ENCODE measurements at regions not wholly inside any gene's neighbourhood (a gene's known extent, or its start where the extent isn't known, plus 50 kb on each side); places are given as distances from the start of the nearest gene placed in this dataset.
"Not testable (repeated sequence)": the region's sequence is repeated elsewhere in the genome, so short reads cannot be mapped to it uniquely, and the experiment has no call there.

DNA sequence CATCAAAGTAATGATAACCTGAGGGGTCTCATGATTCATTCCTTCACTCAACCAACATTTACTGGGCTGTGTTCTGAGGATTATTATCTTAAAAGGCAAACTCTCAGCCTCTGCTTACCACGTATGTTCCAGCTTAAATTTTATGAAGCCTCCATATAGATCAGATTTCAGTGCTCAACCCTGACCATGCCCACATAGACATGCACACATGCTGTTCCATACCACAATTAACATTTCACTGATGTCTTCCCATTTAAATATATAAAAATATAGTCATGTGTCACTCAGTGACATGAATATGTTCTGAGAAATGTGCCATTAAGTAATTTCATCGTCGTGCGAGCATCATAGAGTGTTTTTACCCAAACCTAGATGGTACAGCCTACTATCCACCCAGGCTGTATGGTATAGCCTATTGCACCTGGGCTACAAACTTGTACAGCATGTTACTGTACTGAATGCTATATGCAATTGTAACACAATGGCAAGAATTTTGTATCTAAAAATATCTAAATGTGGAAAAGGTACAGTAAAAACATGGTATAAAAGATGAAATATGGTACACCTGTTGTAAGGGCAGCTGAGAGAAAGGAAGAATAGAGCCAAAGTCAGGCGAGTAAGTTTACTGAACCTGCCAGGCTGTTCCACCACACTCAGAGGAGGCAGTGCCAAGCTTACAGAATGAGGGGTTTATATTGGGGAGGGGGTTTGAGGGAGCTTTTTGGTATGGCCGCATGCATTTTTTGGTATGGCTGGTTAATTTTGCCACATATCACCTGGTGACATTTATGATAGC, 134.7 kb upstream of the ETV3 start:
- Histone ChIP-seq H3K9me3 (ENCODE audit: control insufficient read depth, low read length) (no peaks in the 10 kb centered on the region), H3K27ac (ENCODE audit: insufficient read depth, low read depth, low read length, poor library complexity, severe bottlenecking) (no peak overlapping the region), H3K4me1 (ENCODE audit: control insufficient read depth, insufficient read depth, low read length) (peaks cover 4% of the 10 kb centered on the region), H3K36me3 (ENCODE audit: control insufficient read depth, insufficient read depth, low read length) (no peaks in the 10 kb centered on the region), H3K27me3 (ENCODE audit: control insufficient read depth, insufficient read depth, low read length, poor library complexity, severe bottlenecking) (no peaks in the 10 kb centered on the region), H3K4me3 (ENCODE audit: insufficient read depth, low read depth, low read length) (no peak overlapping the region)
- 76 to 81% methylated on average over 6 of the region's 6 CpGs for WGBS, 2 experiments

GRCh38 chr1:157272264-157272663, 134.1 kb upstream of the ETV3 start:
- Histone ChIP-seq H3K36me3 (ENCODE audit: control insufficient read depth, insufficient read depth, low read length) (no peaks in the 10 kb centered on the region), H3K27me3 (ENCODE audit: control insufficient read depth, insufficient read depth, low read length, poor library complexity, severe bottlenecking) (no peaks in the 10 kb centered on the region), H3K9me3 (ENCODE audit: control insufficient read depth, low read length) (no peaks in the 10 kb centered on the region)

GRCh38 chr1:157270705-157271274, 132.6 kb upstream of the ETV3 start:
- Histone ChIP-seq H3K27me3 (ENCODE audit: control insufficient read depth, insufficient read depth, low read length, poor library complexity, severe bottlenecking) (no peaks in the 10 kb centered on the region), H3K36me3 (ENCODE audit: control insufficient read depth, insufficient read depth, low read length) (no peaks in the 10 kb centered on the region), H3K27ac (ENCODE audit: insufficient read depth, low read depth, low read length, poor library complexity, severe bottlenecking) (no peak overlapping the region), H3K9me3 (ENCODE audit: control insufficient read depth, low read length) (no peaks in the 10 kb centered on the region), H3K4me3 (ENCODE audit: insufficient read depth, low read depth, low read length) (no peak overlapping the region), H3K4me1 (ENCODE audit: control insufficient read depth, insufficient read depth, low read length) (peaks cover 4% of the 10 kb centered on the region)
- 92 to 93% methylated on average over 4 of the region's 4 CpGs for WGBS, 2 experiments

More at GRCh38 chr1:157272264-157272663, 134.1 kb upstream of the ETV3 start:
- no peak overlapping the region for H3K27ac ChIP-seq (ENCODE audit: insufficient read depth, low read depth, low read length, poor library complexity, severe bottlenecking)
- H3K4me1 ChIP-seq (ENCODE audit: control insufficient read depth, insufficient read depth, low read length), result peaks cover 4% of the 10 kb centered on the region
- no peak overlapping the region for H3K4me3 ChIP-seq (ENCODE audit: insufficient read depth, low read depth, low read length)

GRCh38 chr1:157269656-157270375, 131.6 kb upstream of the ETV3 start:
- H3K9me3 ChIP-seq (ENCODE audit: control insufficient read depth, low read length), result no peaks in the 10 kb centered on the region
- no peaks in the 10 kb centered on the region for H3K36me3 ChIP-seq (ENCODE audit: control insufficient read depth, insufficient read depth, low read length)
- no peaks in the 10 kb centered on the region for H3K27me3 ChIP-seq (ENCODE audit: control insufficient read depth, insufficient read depth, low read length, poor library complexity, severe bottlenecking)
- H3K4me1 ChIP-seq (ENCODE audit: control insufficient read depth, insufficient read depth, low read length), result peaks cover 4% of the 10 kb centered on the region
- no peak overlapping the region for H3K27ac ChIP-seq (ENCODE audit: insufficient read depth, low read depth, low read length, poor library complexity, severe bottlenecking)
- no peak overlapping the region for H3K4me3 ChIP-seq (ENCODE audit: insufficient read depth, low read depth, low read length)
- WGBS, 2 experiments, result 81 to 84% methylated on average over 6 of the region's 6 CpGs

DNA sequence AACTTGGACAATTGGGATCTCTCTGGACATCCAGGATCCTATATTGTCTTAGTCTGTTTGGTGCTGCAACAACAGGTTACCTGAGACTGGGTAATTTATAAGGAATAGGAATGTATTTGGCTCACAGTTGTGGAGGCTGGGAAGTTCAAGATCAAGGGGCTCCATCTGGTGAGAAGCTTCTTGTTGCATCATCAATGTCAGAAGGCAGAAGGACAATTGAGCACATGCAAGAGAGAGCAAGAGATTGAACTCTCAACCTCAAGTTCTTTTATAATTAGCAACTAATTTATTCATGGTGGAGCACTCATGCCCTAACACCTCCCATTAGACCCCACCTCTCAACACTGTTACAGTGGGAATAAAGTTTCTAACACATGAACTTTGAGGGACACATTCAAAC, 124.7 kb upstream of the ETV3 start:
- no peaks in the 10 kb centered on the region for H3K36me3 ChIP-seq (ENCODE audit: control insufficient read depth, insufficient read depth, low read length)
- no peak overlapping the region for H3K27ac ChIP-seq (ENCODE audit: insufficient read depth, low read depth, low read length, poor library complexity, severe bottlenecking)
- no peaks in the 10 kb centered on the region for H3K27me3 ChIP-seq (ENCODE audit: control insufficient read depth, insufficient read depth, low read length, poor library complexity, severe bottlenecking)
- no peaks in the 10 kb centered on the region for H3K4me1 ChIP-seq (ENCODE audit: control insufficient read depth, insufficient read depth, low read length)
- no peak overlapping the region for H3K4me3 ChIP-seq (ENCODE audit: insufficient read depth, low read depth, low read length)
- H3K9me3 ChIP-seq (ENCODE audit: control insufficient read depth, low read length), result no peaks in the 10 kb centered on the region

DNA sequence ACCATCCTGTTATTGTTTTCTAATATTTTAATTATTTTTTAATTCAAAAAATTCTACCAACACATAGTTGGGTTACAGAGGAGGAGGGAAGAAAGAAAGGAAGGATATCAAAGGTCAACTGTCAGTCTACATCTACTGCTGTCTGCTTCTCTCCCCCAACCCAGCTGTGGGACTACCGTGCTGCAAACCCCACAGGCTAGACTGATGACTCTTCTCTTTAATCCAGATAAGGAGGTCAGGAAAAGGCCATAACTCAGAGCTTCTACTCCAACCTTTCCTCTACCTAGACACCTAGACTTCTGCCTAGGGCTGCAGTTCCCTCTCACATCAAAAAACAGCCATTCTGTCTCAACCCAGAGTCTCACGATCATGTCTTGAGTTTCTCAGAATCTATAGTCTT, 124.2 kb upstream of the ETV3 start:
- no peak overlapping the region for H3K4me3 ChIP-seq (ENCODE audit: insufficient read depth, low read depth, low read length)
- no peaks in the 10 kb centered on the region for H3K9me3 ChIP-seq (ENCODE audit: control insufficient read depth, low read length)
- H3K27ac ChIP-seq (ENCODE audit: insufficient read depth, low read depth, low read length, poor library complexity, severe bottlenecking), result no peak overlapping the region
- no peaks in the 10 kb centered on the region for H3K36me3 ChIP-seq (ENCODE audit: control insufficient read depth, insufficient read depth, low read length)
- WGBS, 2 experiments, result 89 to 93% methylated on average over 2 of the region's 2 CpGs
- H3K27me3 ChIP-seq (ENCODE audit: control insufficient read depth, insufficient read depth, low read length, poor library complexity, severe bottlenecking), result no peaks in the 10 kb centered on the region
- no peaks in the 10 kb centered on the region for H3K4me1 ChIP-seq (ENCODE audit: control insufficient read depth, insufficient read depth, low read length)

- not testable (repeated sequence) for H3K4me1 ChIP-seq (ENCODE audit: control insufficient read depth, insufficient read depth, low read length); H3K9me3 ChIP-seq (ENCODE audit: control insufficient read depth, low read length); H3K36me3 ChIP-seq (ENCODE audit: control insufficient read depth, insufficient read depth, low read length); H3K27ac ChIP-seq (ENCODE audit: insufficient read depth, low read depth, low read length, poor library complexity, severe bottlenecking); H3K27me3 ChIP-seq (ENCODE audit: control insufficient read depth, insufficient read depth, low read length, poor library complexity, severe bottlenecking); H3K4me3 ChIP-seq (ENCODE audit: insufficient read depth, low read depth, low read length)
- WGBS, 2 experiments, result 85 to 100% methylated on average over 1 of the region's 3 CpGs
These were observed 117.7 kb upstream of the ETV3 start for GRCh38 chr1:157255891-157256290.

DNA sequence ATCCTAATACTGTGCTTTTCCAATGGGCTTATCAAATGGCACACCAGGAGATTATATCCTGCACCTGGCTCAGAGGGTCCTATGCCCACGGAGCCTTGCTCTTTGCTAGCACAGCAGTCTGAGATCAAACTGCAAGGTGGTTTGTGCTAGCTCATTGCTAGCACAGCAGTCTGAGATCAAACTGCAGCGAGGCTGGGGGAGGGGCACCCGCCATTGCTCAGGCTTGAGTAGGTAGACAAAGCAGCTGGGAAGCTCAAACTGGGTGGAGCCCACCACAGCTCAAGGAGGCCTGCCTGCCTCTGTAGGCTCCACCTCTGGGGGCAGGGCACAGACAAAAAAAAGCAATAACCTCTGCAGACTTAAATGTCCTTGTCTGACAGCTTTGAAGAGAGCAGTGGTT, 116.0 kb upstream of the ETV3 start:
- H3K9me3 ChIP-seq (ENCODE audit: control insufficient read depth, low read length); H3K4me1 ChIP-seq (ENCODE audit: control insufficient read depth, insufficient read depth, low read length); H3K36me3 ChIP-seq (ENCODE audit: control insufficient read depth, insufficient read depth, low read length); H3K4me3 ChIP-seq (ENCODE audit: insufficient read depth, low read depth, low read length); H3K27ac ChIP-seq (ENCODE audit: insufficient read depth, low read depth, low read length, poor library complexity, severe bottlenecking); H3K27me3 ChIP-seq (ENCODE audit: control insufficient read depth, insufficient read depth, low read length, poor library complexity, severe bottlenecking): not testable (repeated sequence)
- WGBS, 2 experiments, result 90 to 97% methylated on average over 3 of the region's 3 CpGs

DNA sequence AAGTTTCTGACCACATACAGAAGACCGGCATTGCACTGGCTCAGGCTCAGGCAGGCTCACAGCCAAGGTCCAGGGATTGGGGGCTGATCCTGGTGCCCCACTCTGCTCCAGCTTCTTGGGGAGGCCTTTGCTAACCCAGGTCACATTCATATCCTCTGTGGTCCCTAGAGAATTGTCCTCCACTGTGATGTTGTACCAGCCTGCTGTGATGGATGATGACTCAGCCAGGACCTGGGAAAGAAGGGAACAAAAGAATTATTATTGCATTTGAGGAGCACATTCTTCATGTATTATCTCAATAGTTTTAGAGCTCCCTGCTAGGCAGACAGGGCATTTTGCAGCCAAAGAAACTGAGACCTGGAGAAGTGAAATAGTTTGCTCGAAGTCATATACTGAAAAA, 114.3 kb upstream of the ETV3 start:
- Histone ChIP-seq H3K9me3 (ENCODE audit: control insufficient read depth, low read length) (no peaks in the 10 kb centered on the region), H3K4me1 (ENCODE audit: control insufficient read depth, insufficient read depth, low read length) (no peaks in the 10 kb centered on the region), H3K27ac (ENCODE audit: insufficient read depth, low read depth, low read length, poor library complexity, severe bottlenecking) (no peak overlapping the region), H3K36me3 (ENCODE audit: control insufficient read depth, insufficient read depth, low read length) (no peaks in the 10 kb centered on the region), H3K4me3 (ENCODE audit: insufficient read depth, low read depth, low read length) (no peak overlapping the region), H3K27me3 (ENCODE audit: control insufficient read depth, insufficient read depth, low read length, poor library complexity, severe bottlenecking) (no peaks in the 10 kb centered on the region)
- WGBS, 2 experiments, result 91 to 97% methylated on average over 2 of the region's 2 CpGs

DNA sequence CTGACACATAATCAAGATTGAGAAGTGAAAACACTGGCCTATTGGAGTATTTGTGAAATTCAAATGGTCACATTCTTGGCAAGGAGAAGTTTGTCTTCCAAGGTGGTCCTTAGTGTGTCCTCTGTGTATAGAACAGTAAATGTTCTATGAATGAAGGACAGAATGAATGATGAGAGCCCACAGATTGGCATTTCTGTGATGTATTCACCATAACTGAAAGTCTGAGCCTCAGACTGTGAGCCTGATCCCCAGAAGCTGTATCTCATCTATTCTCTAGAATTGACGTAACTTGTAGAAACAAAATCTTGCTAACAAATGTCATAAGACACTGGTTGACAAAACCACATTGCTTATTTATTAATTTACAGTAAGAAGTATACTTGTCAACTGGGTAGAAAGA, 111.5 kb upstream of the ETV3 start:
- 92 to 100% methylated on average over 1 of the region's 1 CpG for WGBS, 2 experiments
- Histone ChIP-seq H3K27ac (ENCODE audit: insufficient read depth, low read depth, low read length, poor library complexity, severe bottlenecking) (no peak overlapping the region), H3K36me3 (ENCODE audit: control insufficient read depth, insufficient read depth, low read length) (no peaks in the 10 kb centered on the region), H3K9me3 (ENCODE audit: control insufficient read depth, low read length) (no peaks in the 10 kb centered on the region), H3K4me3 (ENCODE audit: insufficient read depth, low read depth, low read length) (no peak overlapping the region), H3K4me1 (ENCODE audit: control insufficient read depth, insufficient read depth, low read length) (no peaks in the 10 kb centered on the region), H3K27me3 (ENCODE audit: control insufficient read depth, insufficient read depth, low read length, poor library complexity, severe bottlenecking) (no peaks in the 10 kb centered on the region)
